GM19452 (cell line): ENCODE measurements at regions not wholly inside any gene's neighbourhood (a gene's known extent, or its start where the extent isn't known, plus 50 kb on each side); places are given as distances from the start of the nearest gene placed in this dataset.
"Not testable (repeated sequence)": the region's sequence is repeated elsewhere in the genome, so short reads cannot be mapped to it uniquely, and the experiment has no call there.

Experiments
- ATAC-seq: cut with Tn5 transposase; IDR thresholded peaks from one replicate; pipeline ENCODE4 v1.9.1; 2021; ENCODE audit not compliant: unreplicated experiment

DNA sequence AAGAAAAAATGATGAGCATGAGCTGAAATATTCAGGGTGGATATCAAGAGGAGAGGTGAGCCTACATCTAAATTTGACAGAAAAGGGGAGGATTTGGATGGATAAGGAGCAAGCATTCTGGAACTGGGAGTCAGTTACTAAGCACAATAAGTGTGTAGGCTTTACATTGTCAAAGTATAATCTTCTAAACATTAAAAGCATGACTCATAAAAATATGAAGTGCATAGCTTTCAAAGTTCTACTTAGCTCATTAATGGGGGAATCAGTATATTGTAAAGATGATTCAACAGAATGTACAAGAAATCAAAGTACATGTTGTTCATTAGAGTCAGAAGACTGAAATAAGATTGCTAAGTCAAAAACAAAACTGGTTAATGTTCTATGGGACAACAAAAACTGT, 248.0 kb upstream of the GAS1 start:
- no peak for ATAC-seq

DNA sequence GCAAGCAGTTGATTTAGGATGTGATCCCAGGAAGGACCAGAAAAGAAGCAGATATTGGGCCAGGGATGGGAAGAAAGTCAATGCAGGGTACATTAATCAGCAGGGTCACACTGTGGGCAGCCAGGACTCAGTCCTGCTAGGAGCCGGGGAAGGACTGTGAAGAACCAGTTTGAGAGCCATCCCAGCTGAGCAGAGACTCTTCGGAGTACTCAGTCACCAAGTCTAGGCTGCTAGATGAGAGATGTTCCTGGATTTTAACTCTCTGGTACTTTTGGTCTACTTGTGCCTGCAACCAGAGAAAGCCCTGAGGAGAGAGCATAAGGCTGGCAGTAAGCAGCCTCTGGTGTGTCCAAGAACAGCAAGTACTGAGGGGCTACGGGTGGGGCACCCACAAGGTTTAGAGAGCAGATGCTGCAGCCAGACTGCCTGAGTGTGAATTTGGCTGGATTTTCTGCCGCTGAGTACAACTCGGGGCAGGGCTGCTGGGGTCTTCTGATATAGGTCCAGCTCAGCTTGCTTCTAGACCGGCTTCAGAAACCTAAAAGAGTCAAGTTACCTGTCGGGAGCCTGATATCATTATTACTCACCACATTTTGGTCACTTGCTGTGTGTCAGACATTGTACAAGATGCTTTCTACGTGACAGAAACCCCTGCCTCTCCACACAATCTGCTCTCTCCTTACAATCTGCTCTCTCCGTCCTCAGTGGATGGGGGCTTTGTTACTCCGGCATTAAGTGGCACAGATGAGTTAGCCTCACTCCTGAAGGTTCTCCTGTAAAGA, 250.2 kb upstream of the GAS1 start:
- ATAC-seq: no peak

DNA sequence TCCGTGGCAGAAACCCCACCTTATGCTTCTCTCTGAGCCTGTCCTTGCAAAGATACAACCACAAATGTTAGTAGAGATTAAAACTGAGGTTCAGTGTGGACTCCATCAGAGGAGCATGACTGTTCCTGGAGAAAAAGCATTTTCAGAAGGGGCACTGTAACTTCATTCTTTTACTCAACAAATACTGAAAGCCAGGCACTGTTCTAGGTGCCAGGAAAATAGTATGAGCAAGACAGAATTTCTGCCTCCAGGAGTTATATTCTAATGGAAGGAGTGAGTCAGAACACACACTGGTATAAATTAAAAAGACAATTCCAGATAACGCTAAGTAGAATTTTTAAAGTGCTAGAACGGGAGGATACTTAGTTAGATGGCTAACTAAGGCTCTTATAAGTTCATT, 251.4 kb upstream of the GAS1 start:
- ATAC-seq: no peak

DNA sequence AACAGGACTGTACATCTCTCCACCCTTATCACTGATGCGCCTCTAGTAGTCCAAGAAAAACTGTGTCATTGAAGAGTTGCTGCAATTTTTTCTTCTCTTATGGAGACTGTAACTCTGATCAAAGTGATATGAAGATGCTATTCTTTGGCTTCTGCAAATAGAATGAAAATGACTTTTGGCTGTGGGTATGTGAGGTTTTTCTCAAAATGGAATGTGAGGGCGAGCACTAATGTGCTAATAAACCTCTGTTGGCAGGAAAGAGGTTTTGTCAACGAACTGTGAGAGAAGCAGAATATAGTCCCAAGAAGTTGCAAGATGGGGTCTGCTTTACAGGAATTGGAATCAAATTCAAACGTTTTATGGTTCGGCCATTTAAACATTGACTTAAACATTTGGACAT, 252.0 kb upstream of the GAS1 start:
- ATAC-seq: no peak

DNA sequence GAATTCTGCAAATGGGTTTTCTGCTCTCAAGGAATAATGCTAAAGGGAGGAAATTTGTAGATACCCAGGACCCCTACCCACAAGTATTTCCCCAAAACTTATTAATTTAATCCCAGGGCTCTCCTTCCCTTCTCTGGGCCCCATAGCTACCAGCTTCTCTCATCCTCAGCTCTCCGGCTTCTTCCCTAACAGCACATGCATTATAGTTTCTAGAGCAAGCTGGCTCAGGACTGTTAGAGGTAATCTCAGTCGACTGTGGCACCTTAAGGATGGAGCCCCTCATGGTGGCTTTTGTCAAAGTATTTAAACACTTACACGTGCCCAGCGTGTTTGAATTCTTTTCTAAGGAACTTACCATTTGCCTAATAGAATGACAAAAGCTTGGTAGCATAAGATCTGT, 252.5 kb upstream of the GAS1 start:
- no peak for ATAC-seq

DNA sequence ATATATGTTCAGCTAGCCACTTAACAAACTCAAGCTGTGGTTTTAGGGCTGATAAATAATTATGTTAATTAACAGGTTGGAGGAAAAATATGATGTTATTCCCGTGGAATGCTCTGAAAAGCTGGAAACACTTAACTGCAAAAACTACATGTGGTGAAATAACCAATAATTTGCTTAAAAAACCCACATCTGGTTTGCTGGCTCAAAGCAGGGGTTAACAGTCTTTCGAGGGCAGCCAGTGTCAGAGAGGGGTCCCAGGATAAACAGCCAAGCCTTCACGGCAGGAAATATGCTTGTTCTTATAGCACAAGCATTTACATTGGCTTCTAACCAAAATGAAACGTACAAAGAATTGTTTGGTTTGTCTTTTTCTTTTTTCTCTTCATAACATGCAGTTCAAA, 254.0 kb upstream of the GAS1 start:
- ATAC-seq: no peak

DNA sequence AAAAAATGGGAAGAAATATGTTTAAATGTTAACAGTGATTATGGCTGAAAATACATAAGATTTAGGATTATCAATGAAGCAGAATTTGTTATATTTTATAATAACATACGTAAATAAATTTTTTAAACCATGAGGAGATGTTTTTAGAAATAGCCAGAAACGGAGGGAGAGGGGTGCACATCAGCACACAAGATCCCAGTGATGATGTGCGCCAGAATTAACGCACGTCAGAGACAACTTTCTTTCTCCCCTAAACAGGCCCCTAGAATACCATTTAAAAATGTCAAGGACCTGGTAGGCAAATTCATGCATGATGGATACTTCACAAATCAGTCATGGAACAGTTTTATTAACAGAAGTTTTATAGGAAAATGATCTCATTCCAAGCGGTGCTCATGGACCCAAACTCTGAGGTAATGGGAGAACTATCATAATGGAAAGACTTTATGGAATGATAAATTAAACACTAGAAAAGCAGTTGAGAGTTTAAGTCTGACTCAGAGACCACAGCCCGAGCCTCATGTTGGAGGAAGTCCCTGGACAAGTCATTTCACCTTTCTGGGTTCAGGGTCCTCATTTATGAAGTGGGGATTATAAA, 258.9 kb upstream of the GAS1 start:
- no peak for ATAC-seq

DNA sequence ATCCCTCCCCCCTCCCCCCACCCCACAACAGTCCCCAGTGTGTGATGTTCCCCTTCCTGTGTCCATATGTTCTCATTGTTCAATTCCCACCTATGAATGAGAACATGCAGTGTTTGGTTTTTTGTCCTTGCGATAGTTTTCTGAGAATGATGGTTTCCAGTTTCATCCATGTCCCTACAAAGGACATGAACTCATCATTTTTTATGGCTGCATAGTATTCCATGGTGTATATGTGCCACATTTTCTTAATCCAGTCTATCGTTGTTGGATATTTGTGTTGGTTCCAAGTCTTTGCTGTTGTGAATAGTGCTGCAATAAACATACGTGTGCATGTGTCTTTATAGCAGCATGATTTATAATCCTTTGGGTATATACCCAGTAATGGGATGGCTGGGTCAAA, 263.4 kb upstream of the GAS1 start:
- ATAC-seq: not testable (repeated sequence)

DNA sequence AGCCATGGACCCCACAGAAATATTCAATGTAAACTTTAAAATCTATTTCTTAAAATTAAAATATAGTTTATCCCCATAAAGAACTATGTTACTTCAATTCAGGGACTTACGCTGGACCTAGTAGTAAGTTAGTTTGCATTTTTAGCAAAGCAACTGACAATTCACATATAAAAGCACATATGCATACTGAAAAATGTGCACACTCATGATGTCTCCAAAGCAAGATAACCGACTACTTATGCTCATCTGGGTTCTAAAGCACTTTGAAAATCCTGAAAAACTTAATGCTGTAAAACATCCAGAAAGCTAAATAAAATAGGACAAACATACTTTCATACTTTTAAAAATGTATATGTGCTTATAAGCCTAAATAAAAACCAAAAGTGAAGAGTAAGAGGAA, 264.4 kb upstream of the GAS1 start:
- no peak for ATAC-seq

DNA sequence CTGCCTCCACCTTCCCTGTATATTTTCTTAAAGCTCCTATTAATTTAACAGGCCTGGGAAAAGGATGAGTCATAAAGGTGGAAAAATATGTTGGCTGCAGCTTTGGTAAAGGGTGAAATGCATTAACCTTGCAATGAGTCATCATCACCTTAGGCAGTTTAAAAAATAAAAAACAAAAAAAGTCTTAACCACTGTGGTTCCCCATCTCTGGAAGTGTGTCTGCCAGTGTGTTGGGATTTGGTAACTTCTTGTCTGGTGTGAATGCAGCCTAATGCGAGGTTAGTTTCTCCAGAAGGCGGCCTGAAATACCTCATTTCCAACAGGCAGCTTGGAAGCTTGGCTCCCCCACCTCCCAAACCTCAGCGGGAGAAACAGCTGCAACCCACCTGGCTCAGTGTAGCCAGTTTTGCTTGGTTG, 265.3 kb upstream of the GAS1 start:
- ATAC-seq: no peak

DNA sequence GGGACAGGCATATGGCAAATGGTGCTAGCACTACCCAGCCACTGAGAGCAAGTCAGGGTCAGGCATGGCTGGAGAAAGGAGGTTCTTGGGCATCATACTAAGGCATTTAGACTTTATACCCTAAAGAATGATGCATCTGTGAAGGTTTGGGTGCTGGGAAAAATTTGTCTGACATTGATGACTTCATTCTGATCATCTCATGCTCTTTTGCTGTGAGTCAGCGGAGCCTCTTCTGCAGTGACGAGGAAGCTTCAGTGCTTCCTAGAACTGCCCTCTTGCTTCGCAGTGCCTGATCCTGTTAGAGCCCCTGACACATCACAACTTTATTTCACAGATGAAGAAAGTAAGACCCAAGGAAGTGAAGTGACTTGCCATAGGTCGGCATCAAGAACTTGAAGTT, 266.6 kb upstream of the GAS1 start:
- ATAC-seq: no peak

DNA sequence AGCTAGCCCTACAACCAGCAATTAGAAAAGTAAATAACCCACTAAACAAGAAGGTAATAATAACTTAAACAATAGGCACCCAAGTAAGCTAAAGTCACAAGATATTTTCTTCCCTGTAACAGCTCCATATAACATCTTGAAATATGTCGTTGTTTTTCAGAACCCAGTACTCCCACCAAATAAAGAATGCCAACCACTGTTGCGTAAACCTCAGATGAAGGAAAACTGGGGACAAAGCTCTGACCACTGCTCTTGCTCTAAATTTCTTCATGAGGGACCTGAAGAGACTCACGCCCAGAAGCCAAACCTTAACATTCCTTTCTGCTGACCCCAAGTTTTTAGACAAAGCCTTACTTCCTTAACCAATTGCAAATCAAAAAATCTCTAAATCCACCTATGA, 267.7 kb upstream of the GAS1 start:
- ATAC-seq: no peak

DNA sequence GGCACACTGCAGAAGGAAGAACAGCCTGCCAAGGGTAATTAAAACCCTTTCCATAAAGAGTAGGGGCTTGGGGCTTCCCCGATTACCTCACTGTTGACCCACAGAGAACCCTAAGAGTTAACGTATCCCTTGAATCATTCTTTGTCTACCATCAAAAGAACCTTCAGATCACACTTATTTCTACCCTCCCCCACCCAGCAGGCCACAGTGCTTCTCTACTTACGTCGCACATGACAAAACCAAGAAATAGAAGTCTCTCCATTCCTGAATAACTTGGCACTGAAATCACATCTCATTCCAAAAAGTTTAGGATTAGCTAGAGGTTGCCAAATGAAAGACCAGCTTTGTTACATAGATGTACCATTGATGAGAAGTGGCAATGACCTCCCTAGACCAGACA, 268.7 kb upstream of the GAS1 start:
- no peak for ATAC-seq

DNA sequence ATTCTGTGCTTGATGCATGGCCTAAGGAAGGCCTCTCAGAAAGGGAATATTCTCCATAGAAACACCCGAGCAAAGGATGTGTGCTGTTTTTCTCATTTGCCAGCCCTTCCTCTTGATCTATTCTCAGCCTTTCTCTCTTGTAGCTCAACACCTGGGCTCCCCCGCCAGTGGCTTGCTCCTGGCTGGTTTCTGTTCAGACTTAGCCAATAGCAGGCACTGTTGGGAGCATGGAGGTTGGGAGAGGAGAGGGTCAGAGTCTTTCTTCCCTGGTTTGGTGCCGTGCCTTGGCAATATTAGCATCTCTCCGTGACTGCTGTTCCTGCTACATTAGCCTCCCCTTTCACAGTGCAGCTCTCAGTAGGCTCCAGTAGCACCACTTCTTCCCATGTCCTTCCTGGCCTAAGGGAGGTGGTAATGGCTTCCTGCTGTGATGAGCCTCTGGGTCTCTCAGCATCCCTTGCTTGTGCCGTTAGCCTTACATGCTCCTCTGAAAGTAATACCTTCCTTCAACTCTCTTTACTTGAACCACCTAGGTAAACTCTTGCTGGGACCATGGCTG, 269.7 kb upstream of the GAS1 start:
- ATAC-seq: no peak

DNA sequence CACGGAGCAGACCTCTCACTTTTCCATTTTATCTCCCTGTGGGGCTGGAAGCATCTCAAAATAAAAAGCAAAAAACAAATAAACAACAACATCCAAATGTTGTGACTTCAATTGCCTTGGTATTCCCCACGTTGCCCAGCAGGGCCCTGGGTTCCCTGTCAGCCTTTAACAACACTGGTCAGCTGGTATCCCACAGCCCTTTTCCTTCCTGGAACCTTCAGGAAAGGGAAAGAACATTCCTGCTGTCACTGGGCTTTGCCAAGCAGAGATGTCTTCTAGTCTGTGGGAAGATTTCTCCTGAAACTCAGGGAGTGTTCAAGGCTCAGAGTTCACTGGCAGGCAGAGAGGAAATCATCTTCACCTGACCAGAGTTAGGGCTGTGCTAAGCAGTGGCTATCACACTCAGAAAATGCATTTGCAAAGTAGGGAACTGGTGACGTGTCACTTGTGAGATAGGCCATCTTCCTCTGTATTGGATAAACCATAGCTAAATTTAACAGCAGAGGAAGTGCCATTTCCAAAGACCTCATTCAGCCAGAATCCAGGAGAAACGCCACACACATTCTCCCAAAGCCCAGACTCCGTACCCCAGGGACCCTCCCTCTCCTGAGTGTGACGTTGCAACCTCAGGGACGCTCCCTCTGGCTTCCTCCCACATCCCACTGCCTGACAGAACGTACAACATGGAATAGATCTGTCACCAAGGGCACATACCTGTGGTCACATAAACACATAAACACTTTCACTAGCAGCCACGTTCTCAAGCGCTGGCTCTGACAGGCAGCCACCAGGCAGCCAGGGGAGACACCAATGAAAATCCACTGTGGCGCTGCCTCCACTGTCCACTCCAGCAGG, 274.0 kb upstream of the DAPK1 start:
- no peak for ATAC-seq

DNA sequence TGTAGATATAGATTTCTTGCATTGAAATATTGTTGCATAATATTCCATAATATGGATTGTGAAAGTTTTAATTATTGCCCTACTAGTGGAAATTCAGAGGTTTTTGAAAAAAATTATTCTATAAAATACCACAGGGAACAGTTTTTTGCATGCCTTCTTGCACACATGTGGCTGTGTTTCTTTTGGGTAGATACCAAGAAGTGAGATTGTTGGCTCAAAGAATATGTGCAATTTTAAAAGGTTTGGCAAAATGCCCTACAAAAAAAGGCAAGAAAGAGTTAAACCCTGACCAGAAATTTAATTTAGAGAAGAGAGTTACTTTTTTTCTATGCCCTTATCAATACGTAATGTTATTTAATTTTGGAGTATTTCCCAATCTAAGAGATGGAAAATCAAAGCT, 270.8 kb upstream of the DAPK1 start:
- ATAC-seq: no peak

DNA sequence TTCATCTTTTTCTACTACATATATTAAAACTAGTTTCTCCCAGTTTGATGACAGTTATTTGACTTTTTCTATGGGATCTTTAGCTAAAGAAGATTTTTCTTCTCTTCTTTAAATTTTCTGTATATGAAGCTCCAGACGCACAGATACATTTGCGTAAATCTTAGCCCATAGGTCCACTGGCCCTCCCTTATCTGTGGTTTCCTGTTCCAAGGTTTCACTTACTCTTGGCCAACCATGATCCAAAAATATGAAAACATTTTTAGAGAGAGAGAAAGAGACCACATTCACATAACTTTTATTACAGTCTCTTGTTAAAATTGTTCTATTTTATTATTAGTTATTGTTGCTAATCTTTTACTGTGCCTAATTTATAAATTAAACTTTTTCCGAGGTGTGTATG, 270.2 kb upstream of the DAPK1 start:
- ATAC-seq: no peak

DNA sequence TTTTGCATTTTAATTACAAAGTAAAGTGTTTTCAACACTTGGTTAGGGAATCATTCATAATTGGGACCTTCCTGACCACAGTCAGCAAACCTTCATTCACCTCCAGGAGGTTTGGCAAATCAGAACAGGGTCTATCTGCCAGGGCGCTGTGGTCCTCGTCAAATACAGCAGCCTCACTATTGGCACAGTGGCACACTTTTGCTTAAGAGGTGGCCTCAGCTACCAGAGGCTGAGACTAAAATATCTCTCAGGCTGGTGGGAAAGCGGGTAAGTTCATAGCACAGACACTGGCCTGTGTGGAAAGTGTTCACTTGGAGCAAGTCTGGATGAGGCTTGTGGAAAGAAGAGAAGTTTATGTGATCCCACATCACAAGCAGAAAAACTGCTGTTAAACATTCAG, 268.6 kb upstream of the DAPK1 start:
- ATAC-seq: no peak

DNA sequence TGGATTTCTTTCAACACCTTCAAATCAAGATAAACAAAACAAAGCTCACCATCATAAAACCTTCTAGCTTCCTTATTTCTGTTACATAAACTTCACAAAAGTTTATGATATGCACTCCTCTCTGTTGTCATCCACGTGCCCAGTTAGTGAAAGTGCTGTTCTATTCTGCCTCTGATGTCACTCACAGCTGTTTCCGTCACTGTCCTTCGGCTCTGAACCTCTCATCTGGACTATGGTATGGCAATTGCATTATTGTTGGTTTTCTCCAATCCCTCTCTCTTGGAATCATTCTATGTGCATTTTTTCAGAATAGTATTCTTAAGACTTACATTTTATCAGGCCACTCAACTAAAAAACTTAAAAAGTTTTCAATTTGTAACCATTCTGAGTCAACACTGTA, 264.2 kb upstream of the DAPK1 start:
- no peak for ATAC-seq

DNA sequence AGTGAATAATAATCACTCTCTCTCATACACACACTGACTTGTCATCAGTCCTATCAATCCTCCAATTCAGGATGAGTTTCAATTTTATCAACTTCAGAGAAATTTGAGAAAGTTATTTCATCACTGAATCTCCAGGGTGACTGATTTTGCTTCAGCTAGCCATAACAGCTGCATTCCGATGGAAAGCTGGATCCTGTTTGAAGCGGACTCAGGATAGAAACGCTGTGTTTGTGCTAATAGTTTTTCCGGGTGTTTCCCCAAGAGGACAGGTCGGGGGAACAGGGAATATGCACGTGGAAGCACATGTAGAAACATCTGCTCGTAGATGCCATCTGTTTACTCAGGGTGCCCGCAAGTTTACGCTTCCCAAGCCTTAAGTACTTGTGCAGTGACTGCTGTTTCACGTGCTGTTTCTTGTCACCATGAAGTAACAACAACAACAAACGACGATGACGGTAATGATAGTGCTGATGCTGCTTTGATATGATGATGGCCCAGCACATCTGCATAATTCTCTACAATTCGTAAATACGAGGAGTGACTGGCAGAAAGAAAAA, 263.7 kb upstream of the DAPK1 start:
- no peak for ATAC-seq

DNA sequence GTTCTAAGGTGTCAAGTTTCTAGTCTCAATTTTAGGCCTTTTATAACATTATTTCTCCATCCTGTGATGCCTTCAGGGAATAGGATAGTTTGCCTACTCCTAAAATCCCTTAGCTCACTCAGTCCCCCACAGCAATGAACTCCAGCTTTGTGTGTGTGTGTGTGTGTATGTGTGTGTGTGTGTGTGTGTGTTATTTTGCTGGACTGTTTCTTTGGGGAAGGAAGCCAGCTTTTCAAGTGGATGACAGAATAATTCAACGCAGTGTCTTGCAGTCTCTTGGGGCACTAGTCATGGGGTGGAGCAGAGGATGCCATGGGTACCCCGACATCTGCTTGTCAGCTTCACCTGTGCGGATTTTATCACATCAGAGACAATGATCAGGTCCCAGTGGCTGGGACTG, 262.8 kb upstream of the DAPK1 start:
- ATAC-seq: no peak
